Effector memory CD4-positive, alpha-beta T cell (primary cell): ENCODE measurements at regions not wholly inside any gene's neighbourhood (a gene's known extent, or its start where the extent isn't known, plus 50 kb on each side); places are given as distances from the start of the nearest gene placed in this dataset.

ENCODE experiments used
- DNase-seq, 3 donors: peaks; one replicate each; pipeline ENCODE4 v3.0.0-alpha.2; 2020
- H3K27ac ChIP-seq: 2 replicates; pipeline ENCODE4 v1.7.0; 2013; ENCODE audit warnings: mild to moderate bottlenecking, low read length, moderate library complexity; ENCODE audit not compliant: insufficient read depth, poor library complexity, severe bottlenecking
- H3K27me3 ChIP-seq: replicated peaks from 2 replicates; pipeline ENCODE4 v1.7.0; 2013; ENCODE audit warnings: mild to moderate bottlenecking, low read length; ENCODE audit not compliant: insufficient read depth, control insufficient read depth, poor library complexity, severe bottlenecking
- H3K36me3 ChIP-seq: 2 replicates; pipeline ENCODE4 v1.7.0; 2013; ENCODE audit warnings: mild to moderate bottlenecking, low read length, moderate library complexity; ENCODE audit not compliant: control insufficient read depth, insufficient read depth
- H3K4me1 ChIP-seq: 2 replicates; pipeline ENCODE4 v1.7.0; 2013; ENCODE audit warnings: low read length, mild to moderate bottlenecking; ENCODE audit not compliant: control insufficient read depth, insufficient read depth, poor library complexity, severe bottlenecking
- H3K4me3 ChIP-seq: 2 replicates; pipeline ENCODE4 v1.7.0; 2013; ENCODE audit warnings: low read length, low read depth, mild to moderate bottlenecking; ENCODE audit not compliant: insufficient read depth, poor library complexity, severe bottlenecking
- H3K9me3 ChIP-seq: 2 replicates; pipeline ENCODE4 v1.7.0; 2013; ENCODE audit warnings: mild to moderate bottlenecking, low read length, moderate library complexity; ENCODE audit not compliant: control insufficient read depth

GRCh38 chr6:3939368-3939958, 90.3 kb downstream of the FAM50B start:
- no peak for DNase-seq
- Histone ChIP-seq H3K36me3 (no peaks in the 10 kb centered on the region), H3K27me3 (no peaks in the 10 kb centered on the region), H3K4me3 (no peak overlapping the region), H3K4me1 (no peaks in the 10 kb centered on the region), H3K9me3 (no peaks in the 10 kb centered on the region), H3K27ac (no peak overlapping the region)

GRCh38 chr6:3939964-3940363, 90.8 kb downstream of the FAM50B start:
- Histone ChIP-seq H3K27me3 (no peaks in the 10 kb centered on the region), H3K4me3 (no peak overlapping the region), H3K36me3 (no peaks in the 10 kb centered on the region), H3K4me1 (no peaks in the 10 kb centered on the region), H3K9me3 (no peaks in the 10 kb centered on the region), H3K27ac (no peak overlapping the region)
- DNase-seq = no peak

GRCh38 chr6:3940703-3941102, 91.5 kb downstream of the FAM50B start:
- Histone ChIP-seq H3K4me1 (no peaks in the 10 kb centered on the region), H3K4me3 (no peak overlapping the region), H3K9me3 (no peaks in the 10 kb centered on the region), H3K27me3 (no peaks in the 10 kb centered on the region), H3K27ac (no peak overlapping the region), H3K36me3 (no peaks in the 10 kb centered on the region)
- no peak for DNase-seq

GRCh38 chr6:3943331-3943765, 94.2 kb downstream of the FAM50B start:
- H3K4me3 ChIP-seq = no peak overlapping the region

GRCh38 chr6:3944246-3944645, 95.1 kb downstream of the FAM50B start:
- no peak for DNase-seq
- Histone ChIP-seq H3K27ac (no peak overlapping the region), H3K9me3 (no peaks in the 10 kb centered on the region), H3K4me3 (no peak overlapping the region), H3K36me3 (no peaks in the 10 kb centered on the region), H3K27me3 (no peaks in the 10 kb centered on the region), H3K4me1 (no peaks in the 10 kb centered on the region)

More at GRCh38 chr6:3943331-3943765, 94.2 kb downstream of the FAM50B start:
- no peaks in the 10 kb centered on the region for H3K27me3 ChIP-seq
- H3K36me3 ChIP-seq = no peaks in the 10 kb centered on the region
- no peak for DNase-seq
- H3K27ac ChIP-seq = no peak overlapping the region
- no peaks in the 10 kb centered on the region for H3K4me1 ChIP-seq
- H3K9me3 ChIP-seq = no peaks in the 10 kb centered on the region

- Histone ChIP-seq H3K4me3 (no peak overlapping the region), H3K27ac (no peak overlapping the region), H3K9me3 (no peaks in the 10 kb centered on the region), H3K36me3 (no peaks in the 10 kb centered on the region), H3K4me1 (no peaks in the 10 kb centered on the region), H3K27me3 (no peaks in the 10 kb centered on the region)
- no peak for DNase-seq
Measured at GRCh38 chr6:3946778-3947177, 97.6 kb downstream of the FAM50B start.

GRCh38 chr6:3948866-3949265, 99.7 kb downstream of the FAM50B start:
- H3K27me3 ChIP-seq = no peaks in the 10 kb centered on the region
- no peaks in the 10 kb centered on the region for H3K36me3 ChIP-seq
- no peak for DNase-seq
- no peaks in the 10 kb centered on the region for H3K4me1 ChIP-seq
- no peak overlapping the region for H3K27ac ChIP-seq
- no peak overlapping the region for H3K4me3 ChIP-seq
- H3K9me3 ChIP-seq = no peaks in the 10 kb centered on the region

GRCh38 chr6:3949521-3949920, 100.3 kb downstream of the FAM50B start:
- H3K27ac ChIP-seq = no peak overlapping the region
- H3K36me3 ChIP-seq = no peaks in the 10 kb centered on the region
- H3K4me1 ChIP-seq = no peaks in the 10 kb centered on the region
- H3K4me3 ChIP-seq = no peak overlapping the region
- no peak for DNase-seq
- H3K27me3 ChIP-seq = no peaks in the 10 kb centered on the region
- H3K9me3 ChIP-seq = no peaks in the 10 kb centered on the region

- DNase-seq = no peak
- no peaks in the 10 kb centered on the region for H3K36me3 ChIP-seq
Measured at GRCh38 chr6:3956054-3956453, 106.9 kb downstream of the FAM50B start.

GRCh38 chr6:3957321-3957720, 108.1 kb downstream of the FAM50B start:
- H3K27ac ChIP-seq = no peak overlapping the region
- no peaks in the 10 kb centered on the region for H3K9me3 ChIP-seq

More at GRCh38 chr6:3956054-3956453, 106.9 kb downstream of the FAM50B start:
- no peaks in the 10 kb centered on the region for H3K9me3 ChIP-seq
- H3K4me1 ChIP-seq = no peaks in the 10 kb centered on the region
- no peaks in the 10 kb centered on the region for H3K27me3 ChIP-seq
- no peak overlapping the region for H3K27ac ChIP-seq
- no peak overlapping the region for H3K4me3 ChIP-seq

More at GRCh38 chr6:3957321-3957720, 108.1 kb downstream of the FAM50B start:
- no peak for DNase-seq
- Histone ChIP-seq H3K4me1 (no peaks in the 10 kb centered on the region), H3K27me3 (no peaks in the 10 kb centered on the region), H3K36me3 (no peaks in the 10 kb centered on the region), H3K4me3 (no peak overlapping the region)
